Neutrophil (primary cell): ENCODE measurements at regions not wholly inside any gene's neighbourhood (a gene's known extent, or its start where the extent isn't known, plus 50 kb on each side); places are given as distances from the start of the nearest gene placed in this dataset.

Experiments
- H3K27ac ChIP-seq: fragments of 200-600 bp; sonication (generic); 2 replicates; pipeline ENCODE4 v1.5.1; 2016; ENCODE audit warnings: mild to moderate bottlenecking, moderate library complexity
- H3K27me3 ChIP-seq: fragments of 200-600 bp; sonication (generic); 2 replicates; pipeline ENCODE4 v1.6.0; 2016; ENCODE audit warnings: mild to moderate bottlenecking
- H3K36me3 ChIP-seq: fragments of 200-600 bp; sonication (generic); 2 replicates; pipeline ENCODE4 v1.5.1; 2017
- H3K4me1 ChIP-seq, 2 experiments: fragments of 200-600 bp in 1 of 2; sonication (generic) in 1 of 2; 1 replicate in 1 of 2; 2 replicates in 1 of 2; pipeline versions ENCODE4 v1.5.1 to v1.6.1; 2013 to 2016; ENCODE audit warnings: low read depth in 1 of 2, low read length in 1 of 2, mild to moderate bottlenecking in 1 of 2, moderate library complexity in 1 of 2; ENCODE audit not compliant: control insufficient read depth in 1 of 2, insufficient read depth in 1 of 2
- H3K4me3 ChIP-seq, 2 experiments: fragments of 200-600 bp in 1 of 2; sonication (generic) in 1 of 2; 1 replicate in 1 of 2; 2 replicates in 1 of 2; pipeline ENCODE4 v1.5.1; 2013 to 2016; ENCODE audit warnings: low read depth in 1 of 2, low read length in 1 of 2, mild to moderate bottlenecking in 1 of 2, moderate library complexity in 1 of 2
- H3K9me3 ChIP-seq: fragments of 200-600 bp; sonication (generic); 2 replicates; pipeline ENCODE4 v1.5.1; 2016
- TF ChIP-seq, protein P1 (sequence below): fragments of 200-600 bp; sonication (generic); IDR thresholded peaks from 2 replicates; pipeline ENCODE4 v1.5.1; 2016; ENCODE audit warnings: antibody characterized with exemption

DNA sequence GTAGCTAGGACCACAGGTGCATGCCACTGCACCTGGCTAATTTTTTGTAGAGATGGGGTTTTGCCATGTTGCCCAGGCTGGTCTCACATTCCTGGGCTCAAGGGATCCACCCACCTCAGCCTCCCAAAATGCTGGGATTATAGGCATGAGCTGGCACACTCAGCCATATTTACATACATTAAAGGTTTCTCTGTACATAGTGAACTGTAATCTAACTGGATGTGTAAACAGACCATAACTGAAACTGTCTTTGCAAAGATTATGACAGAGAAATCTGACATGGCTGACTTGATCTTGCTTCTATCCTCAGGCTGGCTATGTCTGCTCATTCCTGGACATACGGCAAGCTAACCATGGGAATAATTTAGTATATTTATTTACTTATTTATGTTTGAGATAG is 139.2 kb upstream of the XPO1 start:
- TF ChIP-seq, protein P1, sequence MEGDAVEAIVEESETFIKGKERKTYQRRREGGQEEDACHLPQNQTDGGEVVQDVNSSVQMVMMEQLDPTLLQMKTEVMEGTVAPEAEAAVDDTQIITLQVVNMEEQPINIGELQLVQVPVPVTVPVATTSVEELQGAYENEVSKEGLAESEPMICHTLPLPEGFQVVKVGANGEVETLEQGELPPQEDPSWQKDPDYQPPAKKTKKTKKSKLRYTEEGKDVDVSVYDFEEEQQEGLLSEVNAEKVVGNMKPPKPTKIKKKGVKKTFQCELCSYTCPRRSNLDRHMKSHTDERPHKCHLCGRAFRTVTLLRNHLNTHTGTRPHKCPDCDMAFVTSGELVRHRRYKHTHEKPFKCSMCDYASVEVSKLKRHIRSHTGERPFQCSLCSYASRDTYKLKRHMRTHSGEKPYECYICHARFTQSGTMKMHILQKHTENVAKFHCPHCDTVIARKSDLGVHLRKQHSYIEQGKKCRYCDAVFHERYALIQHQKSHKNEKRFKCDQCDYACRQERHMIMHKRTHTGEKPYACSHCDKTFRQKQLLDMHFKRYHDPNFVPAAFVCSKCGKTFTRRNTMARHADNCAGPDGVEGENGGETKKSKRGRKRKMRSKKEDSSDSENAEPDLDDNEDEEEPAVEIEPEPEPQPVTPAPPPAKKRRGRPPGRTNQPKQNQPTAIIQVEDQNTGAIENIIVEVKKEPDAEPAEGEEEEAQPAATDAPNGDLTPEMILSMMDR, result no peak
- H3K36me3 ChIP-seq, result no peaks in the 10 kb centered on the region
- H3K27me3 ChIP-seq, result no peaks in the 10 kb centered on the region
- no peak overlapping the region for H3K27ac ChIP-seq
- H3K4me3 ChIP-seq, result no peak overlapping the region
- H3K9me3 ChIP-seq, result peaks cover 5% of the 10 kb centered on the region
- H3K4me1 ChIP-seq, result no peaks in the 10 kb centered on the region

DNA sequence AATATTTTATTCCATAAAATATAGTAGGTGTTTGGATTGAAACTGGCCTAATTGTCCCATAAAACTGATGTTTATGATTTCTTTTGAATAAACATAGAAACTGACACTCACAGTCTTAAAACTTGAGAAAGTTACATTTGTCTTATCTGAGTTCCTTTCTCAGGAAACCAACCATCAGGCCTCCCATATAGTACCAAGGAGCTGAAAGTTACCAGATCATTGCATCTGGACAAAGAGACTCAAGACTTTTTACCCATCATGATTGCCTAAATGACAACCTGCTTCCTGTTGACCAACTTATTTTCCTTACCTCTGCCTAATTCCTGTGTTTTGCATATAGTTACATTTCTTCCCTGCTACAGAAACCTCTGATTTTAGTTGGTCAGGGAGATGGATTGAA is 137.0 kb upstream of the XPO1 start:
- Histone ChIP-seq H3K4me1 (no peaks in the 10 kb centered on the region), H3K27ac (no peak overlapping the region), H3K4me3 (no peak overlapping the region), H3K27me3 (no peaks in the 10 kb centered on the region), H3K9me3 (peaks cover 5% of the 10 kb centered on the region), H3K36me3 (no peaks in the 10 kb centered on the region)
- TF ChIP-seq, protein P1, result no peak

- TF ChIP-seq, protein P1, result no peak
- Histone ChIP-seq H3K27me3 (no peaks in the 10 kb centered on the region), H3K36me3 (no peaks in the 10 kb centered on the region), H3K27ac (no peak overlapping the region), H3K4me1 (no peaks in the 10 kb centered on the region), H3K9me3 (peaks cover 5% of the 10 kb centered on the region), H3K4me3 (no peak overlapping the region)
Observed at GRCh38 chr2:61671561-61672315, 133.6 kb upstream of the XPO1 start.

GRCh38 chr2:61670591-61671501 is 132.7 kb upstream of the XPO1 start:
- H3K27ac ChIP-seq, result no peak overlapping the region

DNA sequence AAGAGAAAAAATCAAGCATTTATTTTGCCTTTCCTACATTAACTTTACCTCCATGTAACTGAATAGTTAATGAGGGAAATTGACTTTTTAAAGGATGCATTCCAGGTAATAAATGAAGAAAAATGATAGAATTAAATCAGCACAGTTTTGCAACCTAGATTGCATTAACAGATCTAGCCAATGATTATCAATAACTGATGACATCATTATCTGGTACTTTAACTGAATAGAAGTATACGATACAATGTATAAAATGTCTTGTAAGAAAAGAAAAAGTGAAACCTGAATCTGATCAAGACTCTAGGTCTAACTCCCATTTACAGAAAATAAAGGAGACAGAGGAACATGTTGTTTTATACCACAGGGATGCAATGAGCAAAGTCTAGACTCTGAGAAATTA is 126.0 kb upstream of the XPO1 start:
- H3K4me1 ChIP-seq, result no peaks in the 10 kb centered on the region
- TF ChIP-seq, protein P1, result no peak
- no peak overlapping the region for H3K27ac ChIP-seq
- H3K36me3 ChIP-seq, result no peaks in the 10 kb centered on the region
- no peaks in the 10 kb centered on the region for H3K27me3 ChIP-seq
- H3K4me3 ChIP-seq, result no peak overlapping the region
- no peaks in the 10 kb centered on the region for H3K9me3 ChIP-seq

More at GRCh38 chr2:61670591-61671501, 132.7 kb upstream of the XPO1 start:
- Histone ChIP-seq H3K27me3 (no peaks in the 10 kb centered on the region), H3K36me3 (no peaks in the 10 kb centered on the region), H3K9me3 (peaks cover 5% of the 10 kb centered on the region), H3K4me1 (no peaks in the 10 kb centered on the region), H3K4me3 (no peak overlapping the region)
- TF ChIP-seq, protein P1, result no peak
